Hepatocyte (in vitro differentiated cells): ENCODE measurements at regions not wholly inside any gene's neighbourhood (a gene's known extent, or its start where the extent isn't known, plus 50 kb on each side); places are given as distances from the start of the nearest gene placed in this dataset.

Experiments
- EZH2 ChIP-seq: fragments of 200-600 bp; sonication (generic); IDR thresholded peaks from 2 replicates; pipeline ENCODE4 v1.6.1; 2016; ENCODE audit warnings: antibody characterized with exemption, mild to moderate bottlenecking, borderline replicate concordance
- TF ChIP-seq, protein P1 (sequence below): fragments of 200-600 bp; sonication (generic); IDR thresholded peaks from 2 replicates; pipeline ENCODE4 v1.5.1; 2016; ENCODE audit warnings: antibody characterized with exemption, mild to moderate bottlenecking; ENCODE audit not compliant: poor library complexity

DNA sequence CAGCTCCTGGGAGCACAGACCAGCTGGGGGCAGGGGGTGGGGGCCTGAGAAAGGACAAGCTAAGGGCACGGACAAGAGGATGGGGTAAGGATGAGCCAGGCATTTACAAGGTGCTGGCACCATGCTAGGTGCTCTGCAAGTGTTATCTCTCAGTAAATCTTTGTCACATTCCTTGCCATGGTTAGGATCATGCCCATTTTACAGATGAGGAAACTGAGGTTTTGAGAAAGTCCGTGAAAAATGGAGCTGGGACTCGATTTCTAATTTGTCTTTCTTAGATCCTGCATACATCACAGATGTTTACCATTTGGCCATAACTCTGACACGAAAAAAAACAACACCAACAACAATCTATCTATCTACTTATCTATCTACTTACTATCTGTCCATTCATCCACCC lies 429.7 kb downstream of the MIAT start:
- TF ChIP-seq EZH2, result no peak
- TF ChIP-seq, protein P1, sequence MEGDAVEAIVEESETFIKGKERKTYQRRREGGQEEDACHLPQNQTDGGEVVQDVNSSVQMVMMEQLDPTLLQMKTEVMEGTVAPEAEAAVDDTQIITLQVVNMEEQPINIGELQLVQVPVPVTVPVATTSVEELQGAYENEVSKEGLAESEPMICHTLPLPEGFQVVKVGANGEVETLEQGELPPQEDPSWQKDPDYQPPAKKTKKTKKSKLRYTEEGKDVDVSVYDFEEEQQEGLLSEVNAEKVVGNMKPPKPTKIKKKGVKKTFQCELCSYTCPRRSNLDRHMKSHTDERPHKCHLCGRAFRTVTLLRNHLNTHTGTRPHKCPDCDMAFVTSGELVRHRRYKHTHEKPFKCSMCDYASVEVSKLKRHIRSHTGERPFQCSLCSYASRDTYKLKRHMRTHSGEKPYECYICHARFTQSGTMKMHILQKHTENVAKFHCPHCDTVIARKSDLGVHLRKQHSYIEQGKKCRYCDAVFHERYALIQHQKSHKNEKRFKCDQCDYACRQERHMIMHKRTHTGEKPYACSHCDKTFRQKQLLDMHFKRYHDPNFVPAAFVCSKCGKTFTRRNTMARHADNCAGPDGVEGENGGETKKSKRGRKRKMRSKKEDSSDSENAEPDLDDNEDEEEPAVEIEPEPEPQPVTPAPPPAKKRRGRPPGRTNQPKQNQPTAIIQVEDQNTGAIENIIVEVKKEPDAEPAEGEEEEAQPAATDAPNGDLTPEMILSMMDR, result no peak
